NAMALWA (cell line): ENCODE measurements at regions not wholly inside any gene's neighbourhood (a gene's known extent, or its start where the extent isn't known, plus 50 kb on each side); places are given as distances from the start of the nearest gene placed in this dataset.
A peak's percentile ranks its signal among the peaks of the same experiment; 100 is the strongest.
"Not testable (repeated sequence)": the region's sequence is repeated elsewhere in the genome, so short reads cannot be mapped to it uniquely, and the experiment has no call there.

Experiments
- DNase-seq: peaks from one replicate; pipeline ENCODE4 v3.0.0-alpha.2; 2015; ENCODE audit warnings: low spot score

DNA sequence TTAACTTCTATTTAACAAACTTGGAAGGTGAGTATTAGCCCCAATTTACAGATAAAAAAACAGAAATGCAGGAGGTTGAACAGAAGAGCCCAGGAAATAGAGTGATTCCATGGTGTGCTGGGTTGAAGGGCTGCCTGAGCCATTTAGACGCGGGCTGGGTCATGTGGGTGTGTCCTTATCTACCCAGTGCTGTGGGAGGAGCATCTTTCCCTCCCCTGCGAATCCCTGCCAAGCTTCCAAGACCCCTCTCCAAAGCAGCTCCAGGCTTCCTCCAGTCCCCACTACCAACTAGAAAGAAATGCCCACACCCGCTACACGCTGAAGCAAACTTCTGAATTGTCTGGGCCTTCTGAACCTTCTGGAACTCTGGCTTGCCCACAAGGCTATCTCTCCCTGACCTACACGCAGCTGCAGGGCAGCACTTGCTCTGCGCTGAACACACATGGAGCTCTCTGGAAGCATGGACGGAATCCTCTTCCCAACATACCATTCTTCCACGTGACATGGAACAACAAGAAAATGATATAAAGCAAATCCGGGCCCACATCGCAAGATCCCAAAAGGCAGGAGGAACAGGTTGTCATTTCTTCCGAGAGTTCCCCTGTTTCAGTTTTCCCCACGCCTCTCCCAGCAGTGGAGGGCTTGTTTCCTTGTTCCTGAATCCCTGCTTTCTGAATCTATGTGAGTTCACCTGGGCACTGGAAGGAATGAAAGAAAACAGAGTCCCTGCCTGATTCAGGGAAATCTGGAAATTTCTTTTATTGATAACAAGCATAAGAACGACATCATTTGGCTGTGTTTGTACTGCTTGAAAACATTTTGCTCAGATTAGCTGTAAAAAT is 562.7 kb upstream of the ID2 start:
- DNase-seq: no peak

DNA sequence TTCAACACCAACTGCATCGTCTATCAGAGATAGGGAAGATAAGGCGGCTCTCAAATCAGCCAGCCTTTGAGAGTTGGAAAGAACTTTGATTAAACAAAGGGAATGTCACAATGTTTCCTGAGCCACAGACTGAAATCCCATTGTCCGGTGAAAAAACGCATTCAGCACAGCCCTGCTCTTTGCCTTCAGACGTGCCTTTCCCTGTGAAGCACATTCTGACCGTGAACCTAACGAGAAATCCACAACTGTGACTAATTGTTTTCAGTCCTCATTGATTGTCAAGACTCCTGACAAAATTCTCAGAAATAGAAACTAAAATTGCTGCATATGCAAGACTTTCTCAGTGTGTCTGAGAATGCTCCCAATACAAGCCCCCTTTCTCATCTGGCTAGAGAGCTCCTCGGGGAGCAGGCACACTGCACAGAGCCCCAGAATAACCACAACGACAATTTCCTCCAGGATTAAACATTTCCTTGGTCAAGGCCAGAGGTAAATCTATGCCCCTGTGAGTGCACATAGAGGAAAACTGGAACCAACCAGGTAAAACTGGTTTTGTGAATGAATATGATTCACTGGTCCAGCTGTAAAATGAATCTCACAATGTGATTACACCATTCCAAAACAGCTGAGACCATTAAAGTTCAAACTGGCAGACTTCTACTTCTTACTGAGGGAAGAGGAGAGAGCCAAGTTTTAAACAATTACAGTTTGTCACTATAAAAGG is 561.9 kb upstream of the ID2 start:
- no peak for DNase-seq

DNA sequence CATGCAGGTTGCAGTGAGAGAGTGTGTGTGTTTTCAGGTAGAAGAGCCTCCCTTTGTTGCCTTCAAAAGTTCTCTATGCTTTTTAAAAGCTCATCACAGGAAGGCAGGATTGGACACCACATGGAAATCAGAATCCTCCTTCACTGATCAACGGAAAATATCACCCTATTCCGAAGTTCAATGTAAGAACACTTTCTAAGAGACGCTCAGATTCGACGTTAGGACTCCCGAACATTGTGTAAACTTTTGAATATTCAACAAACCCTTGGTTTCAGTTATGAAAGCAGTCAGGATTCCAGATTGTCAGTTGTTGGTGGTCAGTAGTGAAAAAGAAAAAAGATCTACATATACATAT is 561.4 kb upstream of the ID2 start:
- no peak for DNase-seq

DNA sequence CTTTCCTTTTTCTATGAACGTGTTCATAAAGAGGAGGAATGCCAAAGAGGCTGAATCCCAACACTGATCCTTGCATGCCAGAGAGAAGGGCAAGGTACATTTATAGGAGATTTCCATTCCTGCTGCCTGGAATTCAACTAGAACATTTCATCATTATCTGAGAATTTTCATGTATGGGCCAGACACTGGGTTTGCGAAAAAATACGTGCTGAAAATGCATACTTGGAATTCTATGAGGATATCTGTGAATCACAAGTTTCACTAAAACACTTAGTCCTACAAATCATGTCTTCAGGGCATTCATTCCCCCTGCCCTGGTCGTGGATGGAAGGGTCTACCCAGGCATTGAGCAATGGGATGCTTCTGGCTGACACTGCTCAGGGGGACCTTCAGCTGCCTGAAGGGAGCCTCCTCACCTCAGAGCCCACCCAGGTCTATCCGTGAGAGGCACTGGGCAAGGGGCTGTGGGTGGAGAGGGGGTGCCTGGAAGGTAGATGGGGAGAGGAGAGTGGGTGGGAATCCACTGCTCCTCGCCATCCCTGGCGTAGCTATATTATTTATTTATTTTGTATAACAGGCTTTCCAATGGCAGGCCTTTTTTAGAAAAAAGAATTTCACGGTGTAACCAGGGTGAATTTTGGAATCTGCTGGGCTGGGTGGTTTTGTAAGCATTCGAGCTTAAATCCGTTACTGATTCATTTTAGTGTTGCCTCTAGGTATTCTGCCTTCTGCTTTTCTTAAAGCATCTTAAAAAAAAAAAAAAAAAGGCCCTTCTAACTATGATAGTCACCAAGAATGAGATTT is 560.6 kb upstream of the ID2 start:
- DNase-seq: no peak

DNA sequence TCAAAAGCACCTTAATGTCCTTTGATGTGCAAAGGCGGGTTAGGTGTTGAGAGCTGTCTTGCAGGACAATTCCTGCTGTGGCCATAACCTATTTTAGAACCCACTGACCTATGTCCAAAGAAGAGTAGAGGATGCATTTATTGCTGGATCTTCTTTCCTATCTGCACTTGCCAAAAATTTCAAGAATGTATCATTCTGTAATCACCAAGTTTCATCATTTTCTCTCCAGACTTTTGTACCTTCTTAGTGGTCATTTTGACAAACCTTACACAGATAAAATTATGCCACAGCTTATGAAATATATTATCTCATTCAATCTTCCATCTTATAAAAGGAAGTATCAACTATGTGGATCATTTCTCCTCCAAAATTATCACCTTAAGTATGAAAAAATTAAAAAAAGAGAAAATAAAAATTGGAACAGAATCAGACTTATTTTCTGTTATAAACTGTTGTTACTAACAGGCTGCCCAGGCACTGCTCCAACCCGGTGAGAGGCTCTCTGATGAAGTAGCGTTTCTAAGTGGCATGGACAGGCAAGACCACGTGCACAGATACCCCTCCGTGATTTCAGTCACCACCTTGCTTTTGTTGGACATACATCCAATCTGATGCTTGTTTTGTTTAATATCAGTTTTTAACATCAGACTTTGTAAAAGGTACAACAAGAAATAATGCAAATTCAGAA is 559.9 kb upstream of the ID2 start:
- DNase-seq: no peak

DNA sequence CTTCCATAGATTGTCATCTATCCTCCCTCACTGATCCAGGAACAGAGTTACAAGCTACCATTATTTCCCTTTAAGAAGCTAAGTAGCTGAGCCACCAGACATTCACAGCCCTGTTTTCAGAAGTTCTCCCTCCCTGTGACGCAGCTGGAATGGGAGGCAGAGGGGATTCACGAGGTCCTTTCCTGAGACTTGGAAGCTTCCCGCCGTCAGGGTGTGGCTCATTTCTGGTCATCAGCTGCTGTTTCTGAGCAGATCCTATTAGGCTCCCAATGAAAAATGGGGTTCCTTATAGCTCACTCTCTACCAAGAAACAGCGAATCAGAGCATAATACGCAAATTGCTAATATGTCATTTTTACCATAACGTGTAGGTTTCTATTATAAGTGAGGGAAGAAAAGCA is 559.3 kb upstream of the ID2 start:
- DNase-seq: no peak

DNA sequence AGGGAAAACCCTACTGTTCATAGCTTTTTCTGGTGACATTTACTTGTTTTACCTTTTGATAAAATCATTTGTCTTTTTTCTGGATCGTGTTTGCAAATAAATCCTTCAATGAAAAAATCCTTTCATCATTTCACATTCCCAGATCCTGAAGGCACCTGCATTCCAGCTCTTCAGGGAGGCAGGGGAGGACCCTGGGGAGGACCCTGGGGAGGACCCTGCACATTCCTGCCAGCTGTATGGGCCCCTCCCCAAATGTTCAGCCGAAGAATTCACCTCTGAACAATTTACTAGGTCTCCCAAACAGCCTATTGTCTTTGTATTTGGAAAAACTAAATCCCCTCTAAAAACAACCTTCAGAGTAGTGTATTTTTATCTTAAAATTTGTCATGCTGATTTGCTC is 558.4 kb upstream of the ID2 start:
- DNase-seq: no peak

DNA sequence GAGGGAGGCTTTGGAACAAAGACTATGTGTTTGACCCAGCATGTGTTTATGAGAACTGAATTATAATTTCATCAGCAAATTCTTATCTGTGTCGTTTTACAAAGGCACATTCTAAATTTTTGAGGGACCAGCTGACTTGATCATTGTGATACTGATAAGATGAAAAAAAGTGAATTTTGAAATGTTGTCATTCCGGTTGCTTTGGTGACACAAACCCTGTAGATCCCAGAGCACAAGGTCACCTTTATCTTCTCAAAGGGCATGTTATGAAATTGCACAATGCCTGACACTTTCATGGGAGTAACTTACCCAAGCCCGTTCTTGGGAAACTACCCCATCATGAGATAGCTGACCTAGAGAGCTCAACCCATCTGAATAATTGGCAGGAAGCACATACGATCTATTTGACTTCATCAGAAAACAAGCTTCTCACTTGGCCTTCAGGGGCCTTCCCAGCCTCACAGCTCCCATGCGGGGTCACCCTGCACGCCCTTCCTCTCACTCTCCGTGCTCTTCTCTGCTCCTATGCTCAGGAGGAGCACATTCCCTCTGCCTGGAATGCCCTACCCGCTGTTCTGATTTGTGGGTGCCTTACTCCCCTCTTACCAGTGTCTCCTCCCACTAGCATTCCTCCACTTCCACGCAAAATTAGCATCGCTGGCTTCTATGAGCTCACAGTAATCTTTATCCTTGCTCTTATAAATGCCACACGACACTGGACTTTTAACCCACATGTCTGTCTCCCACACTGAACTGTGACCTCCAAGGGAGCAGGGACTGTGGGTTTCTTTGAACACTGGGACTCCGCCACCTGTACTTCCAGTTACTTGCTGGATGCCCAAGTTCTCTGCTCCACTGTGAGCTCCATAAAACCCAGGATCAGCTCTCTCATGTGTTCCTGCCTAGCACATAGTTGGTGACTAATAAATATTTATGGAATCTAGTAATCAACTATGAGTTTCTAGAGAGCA is 555.8 kb upstream of the ID2 start:
- no peak for DNase-seq

DNA sequence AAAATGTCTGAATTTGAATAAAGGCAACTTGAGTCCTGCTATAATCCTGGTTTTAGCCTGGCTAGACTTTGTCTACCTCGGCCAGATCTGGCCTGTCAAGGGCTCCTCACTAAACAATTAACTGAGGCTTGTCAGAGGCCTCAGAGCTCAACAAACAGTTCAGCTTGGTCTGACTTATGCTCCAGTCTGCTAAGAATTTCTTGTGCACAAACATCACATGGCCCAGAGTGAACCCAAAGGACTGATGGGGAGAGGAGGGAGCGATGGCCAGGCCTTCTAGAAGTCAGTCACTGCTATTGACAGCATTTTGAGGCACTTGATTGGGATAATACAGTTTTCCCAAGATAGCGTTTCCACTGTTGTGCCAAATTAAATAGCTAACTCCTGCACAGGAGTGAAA is 555.1 kb upstream of the ID2 start:
- DNase-seq: no peak

DNA sequence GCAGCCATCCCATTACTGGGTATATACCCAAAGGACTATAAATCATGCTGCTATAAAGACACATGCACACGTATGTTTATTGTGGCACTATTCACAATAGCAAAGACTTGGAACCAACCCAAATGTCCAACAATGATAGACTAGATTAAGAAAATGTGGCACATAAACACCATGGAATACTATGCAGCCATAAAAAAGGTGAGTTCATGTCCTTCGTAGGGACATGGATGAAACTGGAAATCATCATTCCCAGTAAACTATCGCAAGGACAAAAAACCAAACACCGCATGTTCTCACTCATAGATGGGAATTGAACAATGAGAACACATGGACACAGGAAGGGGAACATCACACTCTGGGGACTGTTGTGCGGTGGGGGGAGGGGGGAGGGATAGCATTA is 550.4 kb upstream of the ID2 start:
- not testable (repeated sequence) for DNase-seq

DNA sequence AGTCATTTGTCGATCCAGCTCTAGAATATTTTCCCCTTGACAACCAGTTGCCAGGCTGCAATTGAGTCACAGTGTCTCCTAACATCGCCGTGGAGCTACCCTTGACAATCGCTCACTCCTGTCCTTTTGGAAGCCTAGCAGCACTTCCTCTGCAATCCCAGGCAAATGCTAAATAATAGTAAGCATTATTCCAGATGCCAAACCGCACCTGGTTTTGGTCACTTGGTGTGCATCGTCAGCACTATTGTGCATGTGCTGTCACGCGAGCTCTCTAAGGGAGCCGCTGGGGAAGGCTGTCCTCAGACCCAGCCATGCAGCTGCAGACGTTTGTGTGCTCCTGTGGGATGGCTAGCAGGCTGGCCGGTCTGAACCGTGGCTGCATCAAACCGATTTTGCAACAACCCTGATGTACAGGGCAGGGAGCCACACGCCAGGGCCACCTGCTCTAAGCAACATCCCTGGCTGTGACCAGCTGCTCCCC is 549.5 kb upstream of the ID2 start:
- no peak for DNase-seq

DNA sequence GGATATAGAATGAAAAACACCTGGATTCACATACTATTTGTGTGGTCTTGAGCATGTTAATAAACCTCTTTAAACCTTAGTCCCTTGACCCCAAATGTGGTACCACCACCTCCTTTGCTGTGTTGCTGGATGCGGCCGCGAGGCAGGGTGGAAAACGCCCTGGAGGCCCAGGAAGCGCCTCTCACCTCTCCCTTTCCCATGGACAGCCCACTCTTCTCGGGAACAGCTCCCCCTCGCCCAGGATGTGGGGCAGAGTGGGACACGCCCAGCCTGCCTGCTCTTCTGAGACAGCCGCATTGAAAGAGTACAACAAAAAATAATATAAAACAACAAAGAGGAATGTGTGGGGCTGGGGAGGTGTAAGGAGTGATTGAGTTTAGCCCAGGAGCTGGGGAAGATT is 549.0 kb upstream of the ID2 start:
- no peak for DNase-seq

DNA sequence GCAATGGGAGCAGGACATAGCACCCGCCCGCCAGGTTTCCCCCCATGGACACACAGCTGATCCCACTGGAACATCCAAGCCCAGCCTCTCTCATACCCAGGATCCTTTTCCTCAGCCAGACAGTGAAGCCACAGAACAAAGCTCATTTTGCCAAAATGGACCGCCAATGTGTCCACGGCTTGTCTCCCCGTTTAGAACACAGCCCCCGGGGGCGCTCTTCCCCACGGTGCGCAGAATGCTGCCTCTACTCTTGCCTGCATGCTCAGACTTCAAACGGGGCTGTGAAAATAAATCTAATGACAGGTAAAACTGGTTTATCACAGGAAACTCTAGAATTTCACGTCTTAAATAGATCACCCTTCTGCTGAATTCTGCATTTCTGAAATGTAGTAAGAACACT is 548.5 kb upstream of the ID2 start:
- no peak for DNase-seq

DNA sequence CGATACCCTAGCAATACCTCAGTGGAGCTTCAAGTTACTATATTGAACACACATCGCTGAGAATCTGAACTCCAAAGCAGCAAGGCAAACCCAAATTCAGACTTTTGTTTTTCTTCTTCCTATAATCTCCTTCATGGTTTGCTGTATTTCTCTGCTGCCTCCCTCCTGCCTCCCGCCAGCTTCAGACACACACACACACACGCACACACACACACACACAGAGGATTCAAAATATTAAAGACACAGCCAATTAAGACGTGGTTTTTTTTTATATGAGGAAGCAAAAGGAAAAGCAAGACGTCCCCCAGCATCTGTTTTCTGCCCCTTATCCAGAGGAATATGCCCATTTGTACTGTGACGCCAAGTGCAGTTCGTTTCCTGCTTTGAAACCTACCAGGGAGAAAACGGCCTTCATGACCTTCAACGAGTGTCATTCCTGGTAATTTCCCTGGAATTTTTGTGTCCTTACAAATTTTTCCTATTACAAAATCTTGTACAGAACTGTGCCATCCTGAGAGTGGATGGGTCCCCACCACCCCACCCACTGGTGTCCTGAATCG is 547.9 kb upstream of the ID2 start:
- DNase-seq: no peak

DNA sequence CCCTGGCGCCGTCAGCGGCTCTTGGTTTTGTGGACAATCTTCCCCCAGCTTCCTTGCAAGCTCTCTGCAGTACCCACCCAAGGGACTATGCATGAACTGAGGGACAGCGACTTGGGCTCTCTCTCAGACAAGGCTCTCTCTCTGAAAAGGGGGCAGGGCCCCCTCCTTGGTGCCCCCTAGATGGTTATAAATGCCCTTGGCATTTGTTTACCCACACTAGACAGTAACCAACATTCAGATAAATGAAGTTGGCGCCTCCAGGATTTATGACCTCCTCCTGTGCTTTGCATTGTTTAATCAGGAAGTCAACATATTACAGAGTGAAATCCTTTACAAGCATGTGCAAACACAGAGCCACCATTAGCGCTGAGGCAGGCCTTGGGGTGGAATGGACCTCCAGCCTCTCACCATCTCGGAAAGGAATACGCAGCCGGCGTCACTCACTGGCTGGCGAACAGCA is 547.4 kb upstream of the ID2 start:
- DNase-seq: no peak

DNA sequence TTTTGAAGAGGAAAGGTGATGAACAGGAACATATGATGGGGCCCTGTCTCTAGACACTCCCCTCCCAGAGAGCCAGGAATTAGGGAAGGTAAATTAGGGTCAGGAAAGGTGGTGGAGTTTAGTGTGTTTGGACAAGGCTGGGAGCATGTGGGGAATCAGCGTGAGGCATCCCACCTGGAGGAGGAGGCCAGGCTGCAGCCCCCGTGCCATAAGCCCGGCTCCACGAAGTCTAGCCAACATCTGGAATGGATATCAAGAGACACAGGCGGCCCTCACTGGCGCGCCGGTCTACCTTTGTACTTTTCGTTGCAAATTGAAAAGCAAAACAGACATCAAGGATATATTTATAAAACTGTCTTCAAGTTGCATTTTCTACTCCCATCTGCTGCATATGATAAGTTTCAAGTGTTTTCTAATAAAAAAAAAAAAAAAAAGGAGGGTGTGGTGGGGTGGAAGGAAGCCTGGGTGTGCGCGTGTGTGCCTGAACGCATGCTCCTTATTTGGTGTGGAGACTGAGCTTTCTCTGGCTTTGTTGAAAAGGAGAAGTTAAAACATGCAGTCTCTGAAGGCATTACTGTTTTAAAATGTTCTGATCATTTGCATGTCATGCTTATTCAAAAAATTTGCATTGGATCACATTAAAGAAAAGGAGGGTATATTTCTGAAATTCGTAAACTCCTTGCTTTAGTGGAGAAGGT is 546.7 kb upstream of the ID2 start:
- DNase-seq: peak; percentile 15

DNA sequence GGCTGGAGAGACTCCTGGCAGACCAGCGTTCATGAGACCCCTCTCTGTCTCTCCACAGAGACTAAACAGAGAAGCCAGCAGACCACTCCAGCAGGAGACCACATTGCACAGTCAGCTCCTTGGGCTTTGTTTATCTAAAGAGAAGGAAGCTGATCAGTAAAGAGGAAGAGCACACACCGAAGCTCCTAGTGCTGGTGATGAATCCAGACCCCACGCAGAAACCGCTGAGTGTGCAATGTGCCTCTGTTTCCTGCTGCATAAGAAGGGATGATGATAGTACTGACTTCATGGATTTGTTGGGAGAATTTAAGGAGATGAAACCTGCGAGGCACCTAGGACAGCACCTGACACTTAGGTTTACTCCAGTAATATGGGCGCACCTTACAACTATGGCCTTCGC is 544.1 kb upstream of the ID2 start:
- no peak for DNase-seq

DNA sequence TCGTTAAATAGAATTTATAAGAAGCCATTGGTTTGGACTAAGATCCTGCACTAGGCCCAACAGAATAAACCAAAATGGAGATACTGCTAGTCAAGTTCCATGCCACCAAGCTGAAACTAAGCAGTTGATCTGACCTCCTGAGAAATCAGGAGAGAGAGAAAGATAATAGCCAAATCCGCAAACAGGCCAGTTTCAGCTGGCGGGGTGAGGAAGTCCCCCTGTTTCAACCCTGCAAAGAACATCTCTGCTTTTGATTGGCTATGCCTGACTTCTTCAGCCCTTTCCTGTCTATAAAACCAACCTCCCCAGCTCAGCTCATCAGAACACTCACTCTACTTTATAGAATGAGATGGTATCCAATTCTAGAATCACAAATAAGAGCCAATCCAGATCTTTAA is 543.3 kb upstream of the ID2 start:
- no peak for DNase-seq

DNA sequence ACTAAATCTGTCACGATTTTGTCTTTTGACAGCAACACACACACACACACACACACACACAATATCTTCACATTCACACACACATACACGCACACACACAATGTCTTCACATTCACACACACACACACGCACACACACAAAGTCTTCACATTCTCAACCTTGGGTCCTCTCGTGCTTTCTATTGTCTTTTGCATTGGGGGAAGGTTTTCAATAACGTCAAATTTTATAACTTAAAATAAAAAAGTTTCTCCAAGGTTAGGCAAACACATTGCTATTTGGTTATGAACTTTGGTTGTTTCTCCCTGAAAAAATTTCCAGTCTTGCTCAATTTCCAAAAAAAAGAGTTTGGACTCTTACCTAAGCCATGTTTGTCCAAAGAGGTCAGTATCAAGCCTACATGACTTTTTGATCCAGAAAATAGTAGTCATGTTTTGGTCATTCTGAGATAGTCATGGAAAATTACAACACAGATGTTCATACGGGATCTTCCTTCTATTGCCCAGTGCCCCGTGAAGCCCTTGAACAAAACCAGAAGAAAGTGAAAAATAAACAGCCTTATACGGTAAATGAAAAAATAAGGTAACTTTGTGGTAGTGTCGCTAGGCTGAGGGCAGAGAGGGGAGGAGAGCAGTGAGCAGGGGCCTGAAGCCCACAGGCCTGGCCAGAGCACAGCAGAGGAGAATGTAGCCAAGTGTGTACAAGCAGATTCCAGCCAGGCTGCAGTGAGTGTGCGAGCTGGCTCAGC is 542.8 kb upstream of the ID2 start:
- no peak for DNase-seq
